ENCODE measurements at regions not wholly inside any gene's neighbourhood (a gene's known extent, or its start where the extent isn't known, plus 50 kb on each side); places are given as distances from the start of the nearest gene placed in this dataset.

GRCh38 chr5:104019956-104020355, 457.4 kb upstream of the NUDT12 start:
- FAIRE-seq (no peak), DNase-seq (ENCODE audit: low read depth, low spot score) (no peak)
- H3K4me2 ChIP-seq (ENCODE audit: control insufficient read depth, extremely low read depth, insufficient read depth, low read depth, low read length), result no peak overlapping the region
- H3K36me3 ChIP-seq (ENCODE audit: control insufficient read depth in 2 of 2, extremely low read depth in 1 of 2, insufficient read depth in 2 of 2, low read length in 2 of 2), result no peaks in the 10 kb centered on the region
- H3K27me3 ChIP-seq (ENCODE audit: control insufficient read depth, extremely low read depth, insufficient read depth, low read length), result no peaks in the 10 kb centered on the region
- no peak overlapping the region for H3K4me3 ChIP-seq (ENCODE audit: control insufficient read depth in 2 of 3, extremely low read depth in 1 of 3, insufficient read depth in 2 of 3, low read depth in 1 of 3, low read length in 3 of 3)
- dilution Hi-C loops (cut with MboI; ENCODE audit: extremely low pct_ligation_motif_present, low sequenced_read_pairs), result no loop called here
- H4K20me1 ChIP-seq (ENCODE audit: control insufficient read depth, extremely low read depth, insufficient read depth, low read length), result no peaks in the 10 kb centered on the region
- H3K27ac ChIP-seq (ENCODE audit: control insufficient read depth, insufficient read depth, low read length), result no peak overlapping the region
- TF ChIP-seq CTCF (optimal IDR thresholded peaks at IDR 0.05 in 1 of 3, IDR thresholded peaks at IDR 0.05 in 1 of 3, conservative IDR thresholded peaks at IDR 0.05 in 1 of 3; ENCODE audit: extremely low read depth in 1 of 3, insufficient read depth in 2 of 3, low read length in 3 of 3), result no peak
- TF ChIP-seq EZH2 (IDR thresholded peaks at IDR 0.05; ENCODE audit: low read length), result no peak
- H2AFZ ChIP-seq (ENCODE audit: control insufficient read depth, low read length), result no peak overlapping the region
- no peaks in the 10 kb centered on the region for H3K79me2 ChIP-seq (ENCODE audit: control insufficient read depth, insufficient read depth, low read length)
- H3K9me1 ChIP-seq (ENCODE audit: control insufficient read depth, extremely low read depth, insufficient read depth, low read length), result no peaks in the 10 kb centered on the region
- no peak overlapping the region for H3K9ac ChIP-seq (ENCODE audit: control insufficient read depth, extremely low read depth, insufficient read depth, low read length)
- H3K4me1 ChIP-seq (ENCODE audit: control insufficient read depth, extremely low read depth, insufficient read depth, low read length), result no peaks in the 10 kb centered on the region
- no peaks in the 10 kb centered on the region for H3K9me3 ChIP-seq (ENCODE audit: control insufficient read depth, low read depth, low read length)

DNA sequence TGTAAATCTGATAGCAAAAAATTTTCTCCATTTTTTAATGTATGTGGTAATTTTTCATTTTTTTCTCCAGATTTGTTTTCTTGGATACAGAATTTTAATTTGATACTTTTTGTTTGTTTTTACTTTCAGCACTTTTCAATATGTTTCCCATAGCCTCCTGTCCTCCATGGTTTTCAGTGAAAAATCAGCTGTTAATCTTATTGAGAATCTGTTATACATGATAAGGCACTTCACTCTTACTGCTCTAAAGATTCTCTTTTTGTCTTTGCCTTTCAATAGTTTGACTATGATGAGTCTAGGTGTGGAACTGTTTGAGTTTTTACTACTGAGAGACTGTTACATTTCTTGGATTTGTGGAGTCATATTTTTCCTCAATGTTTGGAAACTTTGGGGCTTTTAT, 455.7 kb upstream of the NUDT12 start:
- Histone ChIP-seq H3K4me2 (ENCODE audit: control insufficient read depth, extremely low read depth, insufficient read depth, low read depth, low read length) (no peak overlapping the region), H3K27ac (ENCODE audit: control insufficient read depth, insufficient read depth, low read length) (no peak overlapping the region), H3K36me3 (ENCODE audit: control insufficient read depth in 2 of 2, extremely low read depth in 1 of 2, insufficient read depth in 2 of 2, low read length in 2 of 2) (no peaks in the 10 kb centered on the region), H2AFZ (ENCODE audit: control insufficient read depth, low read length) (no peak overlapping the region), H4K20me1 (ENCODE audit: control insufficient read depth, extremely low read depth, insufficient read depth, low read length) (no peaks in the 10 kb centered on the region), H3K4me1 (ENCODE audit: control insufficient read depth, extremely low read depth, insufficient read depth, low read length) (no peaks in the 10 kb centered on the region), H3K9me1 (ENCODE audit: control insufficient read depth, extremely low read depth, insufficient read depth, low read length) (no peaks in the 10 kb centered on the region), H3K9ac (ENCODE audit: control insufficient read depth, extremely low read depth, insufficient read depth, low read length) (no peak overlapping the region), H3K4me3 (ENCODE audit: control insufficient read depth in 2 of 3, extremely low read depth in 1 of 3, insufficient read depth in 2 of 3, low read depth in 1 of 3, low read length in 3 of 3) (no peak overlapping the region), H3K9me3 (ENCODE audit: control insufficient read depth, low read depth, low read length) (no peaks in the 10 kb centered on the region), H3K27me3 (ENCODE audit: control insufficient read depth, extremely low read depth, insufficient read depth, low read length) (no peaks in the 10 kb centered on the region), H3K79me2 (ENCODE audit: control insufficient read depth, insufficient read depth, low read length) (no peaks in the 10 kb centered on the region)
- dilution Hi-C loops (cut with MboI; ENCODE audit: extremely low pct_ligation_motif_present, low sequenced_read_pairs), result no loop called here
- no peak for DNase-seq (ENCODE audit: low read depth, low spot score)
- FAIRE-seq, result no peak
- TF ChIP-seq EZH2 (IDR thresholded peaks at IDR 0.05; ENCODE audit: low read length) (no peak), CTCF (optimal IDR thresholded peaks at IDR 0.05 in 1 of 3, IDR thresholded peaks at IDR 0.05 in 1 of 3, conservative IDR thresholded peaks at IDR 0.05 in 1 of 3; ENCODE audit: extremely low read depth in 1 of 3, insufficient read depth in 2 of 3, low read length in 3 of 3) (no peak)
